UCSD-AML1 (cell line): ENCODE measurements at regions not wholly inside any gene's neighbourhood (a gene's known extent, or its start where the extent isn't known, plus 50 kb on each side); places are given as distances from the start of the nearest gene placed in this dataset.
"Not testable (repeated sequence)": the region's sequence is repeated elsewhere in the genome, so short reads cannot be mapped to it uniquely, and the experiment has no call there.

ENCODE experiments used
- DNase-seq: peaks from one replicate; lab custom pipeline; 2025; ENCODE audit not compliant: unreplicated experiment; lab: John Stamatoyannopoulos, UW

- DNase-seq, result no peak
These were observed 471.6 kb upstream of the CDH4 start for GRCh38 chr20:60780388-60781025.

GRCh38 chr20:60782959-60783625, 469.0 kb upstream of the CDH4 start:
- no peak for DNase-seq

- no peak for DNase-seq
These were observed 466.8 kb upstream of the CDH4 start for GRCh38 chr20:60785301-60785700.

GRCh38 chr20:60785785-60786184, 466.3 kb upstream of the CDH4 start:
- no peak for DNase-seq

GRCh38 chr20:60786686-60787217, 465.3 kb upstream of the CDH4 start:
- no peak for DNase-seq

- no peak for DNase-seq
These were observed 464.8 kb upstream of the CDH4 start for GRCh38 chr20:60787276-60787675.

- no peak for DNase-seq
These were observed 464.0 kb upstream of the CDH4 start for GRCh38 chr20:60788070-60788469.

- no peak for DNase-seq
These were observed 462.7 kb upstream of the CDH4 start for GRCh38 chr20:60789399-60789798.

- DNase-seq, result not testable (repeated sequence)
These were observed 461.7 kb upstream of the CDH4 start for GRCh38 chr20:60790339-60790738.

GRCh38 chr20:60791823-60792222, 460.2 kb upstream of the CDH4 start:
- no peak for DNase-seq

GRCh38 chr20:60792941-60793340, 459.1 kb upstream of the CDH4 start:
- DNase-seq, result no peak

- DNase-seq, result no peak
These were observed 457.4 kb upstream of the CDH4 start for GRCh38 chr20:60794674-60795073.

GRCh38 chr20:60795651-60796050, 456.4 kb upstream of the CDH4 start:
- DNase-seq, result no peak

- no peak for DNase-seq
These were observed 451.9 kb upstream of the CDH4 start for GRCh38 chr20:60800185-60800584.

GRCh38 chr20:60802676-60803075, 449.4 kb upstream of the CDH4 start:
- DNase-seq, result no peak

GRCh38 chr20:60803335-60804055, 448.6 kb upstream of the CDH4 start:
- no peak for DNase-seq

- DNase-seq, result no peak
These were observed 447.7 kb upstream of the CDH4 start for GRCh38 chr20:60804240-60804917.

- DNase-seq, result no peak
These were observed 447.0 kb upstream of the CDH4 start for GRCh38 chr20:60804918-60805630.

GRCh38 chr20:60806354-60806753, 445.7 kb upstream of the CDH4 start:
- no peak for DNase-seq

- no peak for DNase-seq
These were observed 445.2 kb upstream of the CDH4 start for GRCh38 chr20:60806824-60807223.
